ENCODE measurements at regions not wholly inside any gene's neighbourhood (a gene's known extent, or its start where the extent isn't known, plus 50 kb on each side); places are given as distances from the start of the nearest gene placed in this dataset.

DNA sequence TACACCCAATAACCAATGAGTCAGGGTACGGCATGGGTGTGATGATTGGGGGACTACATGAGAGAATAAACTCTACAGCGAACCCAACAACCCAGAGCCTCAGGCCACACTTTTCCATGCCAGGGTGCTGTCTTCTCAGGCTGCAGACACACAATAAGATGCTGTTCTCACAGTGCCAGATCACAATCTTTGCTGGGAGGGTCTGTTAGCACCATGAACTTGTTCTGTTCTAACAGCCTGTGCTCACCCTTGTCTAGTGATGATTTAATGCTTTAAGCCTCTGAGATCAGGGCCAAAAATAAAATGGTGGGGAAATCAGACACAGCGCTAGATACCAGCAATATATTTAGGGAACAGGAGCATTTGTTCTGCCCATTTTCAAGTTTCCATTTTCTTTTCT lies 621.9 kb upstream of the TBX3 start:
- no peaks in the 10 kb centered on the region for H3K9me3 ChIP-seq (ENCODE audit: control insufficient read depth in 4 of 4, insufficient read depth in 3 of 4, low read length in 3 of 4)
- 95 to 96% methylated on average over 3 of the region's 3 CpGs for WGBS, 2 donors
- ATAC-seq (ENCODE audit: insufficient read depth, low FRiP score) (no peak), DNase-seq (no peak)
- peaks cover 0 to 7% (median 0%) of the 10 kb centered on the region in 5 donors for H3K4me1 ChIP-seq (ENCODE audit: control insufficient read depth in 5 of 5, insufficient read depth in 5 of 5, low read length in 5 of 5)
- TF ChIP-seq, protein P1, sequence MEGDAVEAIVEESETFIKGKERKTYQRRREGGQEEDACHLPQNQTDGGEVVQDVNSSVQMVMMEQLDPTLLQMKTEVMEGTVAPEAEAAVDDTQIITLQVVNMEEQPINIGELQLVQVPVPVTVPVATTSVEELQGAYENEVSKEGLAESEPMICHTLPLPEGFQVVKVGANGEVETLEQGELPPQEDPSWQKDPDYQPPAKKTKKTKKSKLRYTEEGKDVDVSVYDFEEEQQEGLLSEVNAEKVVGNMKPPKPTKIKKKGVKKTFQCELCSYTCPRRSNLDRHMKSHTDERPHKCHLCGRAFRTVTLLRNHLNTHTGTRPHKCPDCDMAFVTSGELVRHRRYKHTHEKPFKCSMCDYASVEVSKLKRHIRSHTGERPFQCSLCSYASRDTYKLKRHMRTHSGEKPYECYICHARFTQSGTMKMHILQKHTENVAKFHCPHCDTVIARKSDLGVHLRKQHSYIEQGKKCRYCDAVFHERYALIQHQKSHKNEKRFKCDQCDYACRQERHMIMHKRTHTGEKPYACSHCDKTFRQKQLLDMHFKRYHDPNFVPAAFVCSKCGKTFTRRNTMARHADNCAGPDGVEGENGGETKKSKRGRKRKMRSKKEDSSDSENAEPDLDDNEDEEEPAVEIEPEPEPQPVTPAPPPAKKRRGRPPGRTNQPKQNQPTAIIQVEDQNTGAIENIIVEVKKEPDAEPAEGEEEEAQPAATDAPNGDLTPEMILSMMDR (IDR thresholded peaks at IDR 0.05; ENCODE audit: control extremely low read depth, extremely low read depth) = no peak
- H3K27ac ChIP-seq (ENCODE audit: low read depth in 1 of 2, low read length in 1 of 2) = no peak overlapping the region
- H3K9ac ChIP-seq (ENCODE audit: insufficient read depth in 1 of 2, low read length in 2 of 2) = no peak overlapping the region
- H3K4me3 ChIP-seq = no peak overlapping the region
- H3K36me3 ChIP-seq (ENCODE audit: control insufficient read depth in 4 of 4, insufficient read depth in 4 of 4, low read length in 4 of 4) = no peaks in the 10 kb centered on the region
- no peaks in the 10 kb centered on the region for H3K27me3 ChIP-seq (ENCODE audit: control insufficient read depth in 3 of 3, insufficient read depth in 3 of 3, low read length in 2 of 3)

DNA sequence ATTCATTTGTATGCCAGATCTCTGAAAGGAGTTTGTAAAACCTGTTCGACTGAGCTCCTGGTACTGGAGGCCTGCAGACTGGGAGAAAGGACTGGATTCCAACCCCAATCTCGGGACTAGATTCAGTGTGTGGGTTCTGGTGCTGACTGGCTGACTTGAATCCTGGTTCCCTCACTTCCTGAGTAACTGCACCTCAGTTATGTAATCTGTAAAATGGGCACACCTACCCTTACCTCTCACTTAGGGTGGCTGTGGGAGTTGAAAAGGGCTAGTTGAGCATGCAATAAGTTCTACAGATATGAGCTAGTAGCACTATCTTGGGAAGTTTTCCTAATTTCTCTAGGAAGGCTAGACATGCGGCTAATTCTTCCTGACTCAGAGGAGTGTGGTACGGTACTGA lies 621.3 kb upstream of the TBX3 start:
- Histone ChIP-seq H3K9me3 (ENCODE audit: control insufficient read depth in 4 of 4, insufficient read depth in 3 of 4, low read length in 3 of 4) (no peaks in the 10 kb centered on the region), H3K9ac (ENCODE audit: insufficient read depth in 1 of 2, low read length in 2 of 2) (no peak overlapping the region), H3K4me1 (ENCODE audit: control insufficient read depth in 5 of 5, insufficient read depth in 5 of 5, low read length in 5 of 5) (peaks cover 0 to 7% (median 0%) of the 10 kb centered on the region in 5 donors), H3K27ac (ENCODE audit: low read depth in 1 of 2, low read length in 1 of 2) (no peak overlapping the region), H3K27me3 (ENCODE audit: control insufficient read depth in 3 of 3, insufficient read depth in 3 of 3, low read length in 2 of 3) (no peaks in the 10 kb centered on the region), H3K4me3 (no peak overlapping the region), H3K36me3 (ENCODE audit: control insufficient read depth in 4 of 4, insufficient read depth in 4 of 4, low read length in 4 of 4) (no peaks in the 10 kb centered on the region)
- TF ChIP-seq, protein P1 (IDR thresholded peaks at IDR 0.05; ENCODE audit: control extremely low read depth, extremely low read depth) = no peak
- ATAC-seq (ENCODE audit: insufficient read depth, low FRiP score) (no peak), DNase-seq (no peak)
- WGBS, 2 donors = 89 to 94% methylated on average over 4 of the region's 4 CpGs

DNA sequence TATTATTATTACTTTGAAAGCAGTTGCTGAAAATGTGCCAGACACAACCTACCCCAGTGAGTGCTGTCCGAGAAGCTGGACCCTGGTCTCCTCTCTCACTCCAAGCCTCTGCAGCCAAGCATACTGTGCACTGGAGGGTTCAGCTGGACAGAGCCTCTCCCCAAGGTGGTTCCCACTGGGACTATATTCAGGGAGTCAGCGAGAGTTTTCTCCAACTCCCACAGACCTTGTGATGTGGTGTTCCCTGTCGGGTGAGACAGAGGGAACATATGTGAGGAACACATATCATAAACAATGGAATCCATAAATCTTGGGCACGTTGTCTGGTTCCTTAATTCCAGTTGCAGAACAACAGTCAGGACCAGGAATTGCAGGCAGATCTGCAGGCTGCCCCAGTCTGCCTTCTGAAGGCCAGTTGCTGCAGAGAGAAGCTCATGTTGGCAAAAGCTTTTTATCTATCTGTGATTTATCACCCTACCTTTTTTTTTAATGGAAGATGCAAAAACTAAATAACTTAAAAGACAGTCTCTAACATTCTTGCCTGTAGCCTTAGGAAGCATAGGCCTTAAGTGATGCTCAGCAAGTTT lies 619.8 kb upstream of the TBX3 start:
- peaks cover 0 to 7% (median 0%) of the 10 kb centered on the region in 5 donors for H3K4me1 ChIP-seq (ENCODE audit: control insufficient read depth in 5 of 5, insufficient read depth in 5 of 5, low read length in 5 of 5)
- no peak overlapping the region for H3K27ac ChIP-seq (ENCODE audit: low read depth in 1 of 2, low read length in 1 of 2)
- H3K27me3 ChIP-seq (ENCODE audit: control insufficient read depth in 3 of 3, insufficient read depth in 3 of 3, low read length in 2 of 3) = no peaks in the 10 kb centered on the region
- H3K36me3 ChIP-seq (ENCODE audit: control insufficient read depth in 4 of 4, insufficient read depth in 4 of 4, low read length in 4 of 4) = no peaks in the 10 kb centered on the region
- ATAC-seq (ENCODE audit: insufficient read depth, low FRiP score) (no peak), DNase-seq (peak in 2 of 3 donors; percentile 22 to 44)
- TF ChIP-seq, protein P1 (IDR thresholded peaks at IDR 0.05; ENCODE audit: control extremely low read depth, extremely low read depth) = no peak
- WGBS, 2 donors = 62 to 65% methylated on average over 4 of the region's 4 CpGs
- H3K9me3 ChIP-seq (ENCODE audit: control insufficient read depth in 4 of 4, insufficient read depth in 3 of 4, low read length in 3 of 4) = no peaks in the 10 kb centered on the region
- no peak overlapping the region for H3K4me3 ChIP-seq
- H3K9ac ChIP-seq (ENCODE audit: insufficient read depth in 1 of 2, low read length in 2 of 2) = no peak overlapping the region

DNA sequence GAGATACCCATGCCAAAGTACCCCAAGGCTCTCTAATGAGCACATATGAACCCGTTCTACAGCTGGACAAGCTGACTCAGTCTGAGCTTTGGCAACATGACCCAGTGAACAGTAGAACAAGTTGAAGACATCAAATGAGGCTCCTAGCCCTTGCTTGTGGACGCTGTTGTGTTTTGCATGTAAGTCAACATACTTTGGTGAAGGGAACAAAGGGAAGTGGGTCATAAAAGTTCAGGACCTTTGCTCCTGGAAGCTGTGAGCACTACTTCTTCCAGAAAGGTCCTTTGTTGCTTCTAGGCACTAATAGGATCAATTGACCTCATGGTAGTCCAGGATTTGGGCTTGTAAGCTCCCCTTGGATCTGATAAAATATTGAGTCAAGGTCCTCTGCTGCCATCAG lies 613.5 kb upstream of the TBX3 start:
- DNase-seq = no peak
- WGBS, 2 donors = 76 to 86% methylated on average over 2 of the region's 2 CpGs
- Histone ChIP-seq H3K27me3 (ENCODE audit: control insufficient read depth in 3 of 3, insufficient read depth in 3 of 3, low read length in 2 of 3) (no peaks in the 10 kb centered on the region), H3K9me3 (ENCODE audit: control insufficient read depth in 4 of 4, insufficient read depth in 3 of 4, low read length in 3 of 4) (peaks cover 0 to 2% (median 0%) of the 10 kb centered on the region in 4 donors), H3K9ac (ENCODE audit: insufficient read depth in 1 of 2, low read length in 2 of 2) (no peak overlapping the region), H3K27ac (ENCODE audit: low read depth in 1 of 2, low read length in 1 of 2) (no peak overlapping the region), H3K4me1 (ENCODE audit: control insufficient read depth in 5 of 5, insufficient read depth in 5 of 5, low read length in 5 of 5) (peaks cover 0 to 13% (median 2%) of the 10 kb centered on the region in 5 donors), H3K36me3 (ENCODE audit: control insufficient read depth in 4 of 4, insufficient read depth in 4 of 4, low read length in 4 of 4) (no peaks in the 10 kb centered on the region), H3K4me3 (no peak overlapping the region)
- ATAC-seq (ENCODE audit: insufficient read depth, low FRiP score) = no peak
- TF ChIP-seq, protein P1 (IDR thresholded peaks at IDR 0.05; ENCODE audit: control extremely low read depth, extremely low read depth) = no peak
